B cell (primary cell): ENCODE measurements at regions not wholly inside any gene's neighbourhood (a gene's known extent, or its start where the extent isn't known, plus 50 kb on each side); places are given as distances from the start of the nearest gene placed in this dataset.

Experiments
- ATAC-seq: fragments of 200-7000 bp; cut with Tn5 transposase; one replicate; pipeline ENCODE4 v1.10.0; 2021; ENCODE audit warnings: low read depth, mild to moderate bottlenecking, moderate number of reproducible peaks, moderate library complexity
- CTCF ChIA-PET: fragments of 350-600 bp; sonication (Branson Sonifier 250); formaldehyde crosslinking; loops from one replicate; lab custom pipeline; 2021; ENCODE audit warnings: antibody characterized with exemption, inconsistent platforms; lab: Charles Lee
- POLR2A ChIA-PET: fragments of 350-600 bp; sonication (Branson Sonifier 250); formaldehyde crosslinking; loops from one replicate; lab custom pipeline; 2021; ENCODE audit warnings: antibody characterized with exemption; lab: Charles Lee
- DNase-seq: peaks from one replicate; pipeline ENCODE4 v3.0.0; 2013
- H2AFZ ChIP-seq: 2 replicates; pipeline ENCODE4 v1.6.1; 2012; ENCODE audit warnings: mild to moderate bottlenecking, low read depth, low read length; ENCODE audit not compliant: insufficient read depth, poor library complexity, severe bottlenecking
- H3K27ac ChIP-seq, 2 donors: 1 replicate in 1 of 2; 2 replicates in 1 of 2; pipeline ENCODE4 v1.5.1; 2012 to 2013; ENCODE audit warnings: low read length in 2 of 2, mild to moderate bottlenecking in 2 of 2, moderate library complexity in 1 of 2
- H3K27me3 ChIP-seq, 4 experiments: fragments of 200-600 bp in 1 of 4; sonication (generic) in 1 of 4; replicated peaks in 1 of 4; 1 replicate in 2 of 4; 2 replicates in 2 of 4; pipeline versions ENCODE4 v1.6.1 to v1.7.0; 2013 to 2016; ENCODE audit warnings: low read length in 3 of 4, mild to moderate bottlenecking in 2 of 4, mixed read lengths in 1 of 4, moderate library complexity in 1 of 4; ENCODE audit not compliant: insufficient read depth in 4 of 4, control insufficient read depth in 3 of 4; ENCODE audit errors: control extremely low read depth in 1 of 4
- H3K36me3 ChIP-seq, 2 experiments: replicated peaks in 1 of 2; 1 replicate in 1 of 2; 2 replicates in 1 of 2; pipeline versions ENCODE4 v1.6.1 to v1.7.1; 2013; ENCODE audit warnings: low read length in 1 of 2; ENCODE audit not compliant: insufficient read depth in 2 of 2, control insufficient read depth in 1 of 2; ENCODE audit errors: control extremely low read depth in 1 of 2, extremely low read depth in 1 of 2
- H3K4me1 ChIP-seq, 2 donors: fragments of 200-600 bp in 1 of 2; sonication (generic) in 1 of 2; 1 replicate in 1 of 2; 2 replicates in 1 of 2; pipeline versions ENCODE4 v1.5.1 to v1.6.1; 2013 to 2017; ENCODE audit warnings: low read length in 2 of 2; ENCODE audit not compliant: control insufficient read depth in 2 of 2, insufficient read depth in 2 of 2
- H3K4me2 ChIP-seq: replicated peaks from 2 replicates; pipeline ENCODE3; 2012; ENCODE audit warnings: mild to moderate bottlenecking, low read depth, low read length; ENCODE audit not compliant: poor library complexity, severe bottlenecking
- H3K4me3 ChIP-seq, 5 experiments: fragments of 200-600 bp in 1 of 5; sonication (generic) in 1 of 5; 1 replicate in 3 of 5; 2 replicates in 2 of 5; pipeline versions ENCODE4 v1.5.1 to v1.7.0; 2011 to 2016; ENCODE audit warnings: low read length in 4 of 5, mild to moderate bottlenecking in 4 of 5, low read depth in 2 of 5, control low read depth in 1 of 5, moderate library complexity in 1 of 5; ENCODE audit not compliant: insufficient read depth in 1 of 5; ENCODE audit errors: control extremely low read depth in 1 of 5, extremely low read depth in 1 of 5
- H3K79me2 ChIP-seq: fragments of 200-600 bp; sonication (generic); one replicate; pipeline ENCODE4 v1.6.0; 2016; ENCODE audit warnings: low read length; ENCODE audit not compliant: control insufficient read depth, insufficient read depth
- H3K9ac ChIP-seq: fragments of 200-600 bp; sonication (generic); 2 replicates; pipeline ENCODE4 v1.6.1; 2017; ENCODE audit warnings: mild to moderate bottlenecking, low read length, moderate library complexity
- H3K9me3 ChIP-seq, 3 donors: one replicate each; pipeline versions ENCODE4 v1.6.1 to v1.7.1; 2013; ENCODE audit warnings: low read length in 2 of 3; ENCODE audit not compliant: control insufficient read depth in 2 of 3, insufficient read depth in 1 of 3; ENCODE audit errors: control extremely low read depth in 1 of 3
- H4K20me1 ChIP-seq: 2 replicates; pipeline ENCODE4 v1.6.0; 2012; ENCODE audit warnings: mild to moderate bottlenecking, low read length; ENCODE audit not compliant: insufficient read depth, control insufficient read depth, poor library complexity, severe bottlenecking
- H3K27ac Mint-ChIP-seq: one replicate; pipeline ENCODE4 v1.8.0; 2021; ENCODE audit warnings: mixed read lengths
- H3K27me3 Mint-ChIP-seq: one replicate; pipeline ENCODE4 v1.8.0; 2021; ENCODE audit warnings: mixed read lengths
- H3K4me1 Mint-ChIP-seq: one replicate; pipeline ENCODE4 v1.8.0; 2021; ENCODE audit warnings: mixed read lengths
- H3K4me3 Mint-ChIP-seq: one replicate; pipeline ENCODE4 v1.8.0; 2021; ENCODE audit warnings: mixed read lengths
- H3K9me3 Mint-ChIP-seq: one replicate; pipeline ENCODE4 v1.8.0; 2022; ENCODE audit warnings: mixed read lengths; ENCODE audit not compliant: insufficient read depth
- CTCF ChIP-seq: fragments of 200-600 bp; IDR thresholded peaks from one replicate; pipeline ENCODE4 v1.8.0; 2022; ENCODE audit warnings: antibody characterized with exemption, mild to moderate bottlenecking
- EZH2 ChIP-seq: IDR thresholded peaks from 2 replicates; pipeline ENCODE4 v1.6.1; 2012; ENCODE audit warnings: borderline replicate concordance, low read depth, mild to moderate bottlenecking, moderate library complexity, low read length; ENCODE audit not compliant: insufficient read depth, poor library complexity, severe bottlenecking
- WGBS: methylation state at CpG from one replicate; pipeline ENCODE4 v1.1.5; 2013; ENCODE audit warnings: missing lambda C conversion rate; ENCODE audit not compliant: insufficient coverage; 5-methylcytosine and 5-hydroxymethylcytosine counted together
- intact Hi-C: fragments of 100-400 bp; cut with micrococcal nuclease; formaldehyde crosslinking; loops from one replicate; pipeline ENCODE4 v1.10.0; 2022

DNA sequence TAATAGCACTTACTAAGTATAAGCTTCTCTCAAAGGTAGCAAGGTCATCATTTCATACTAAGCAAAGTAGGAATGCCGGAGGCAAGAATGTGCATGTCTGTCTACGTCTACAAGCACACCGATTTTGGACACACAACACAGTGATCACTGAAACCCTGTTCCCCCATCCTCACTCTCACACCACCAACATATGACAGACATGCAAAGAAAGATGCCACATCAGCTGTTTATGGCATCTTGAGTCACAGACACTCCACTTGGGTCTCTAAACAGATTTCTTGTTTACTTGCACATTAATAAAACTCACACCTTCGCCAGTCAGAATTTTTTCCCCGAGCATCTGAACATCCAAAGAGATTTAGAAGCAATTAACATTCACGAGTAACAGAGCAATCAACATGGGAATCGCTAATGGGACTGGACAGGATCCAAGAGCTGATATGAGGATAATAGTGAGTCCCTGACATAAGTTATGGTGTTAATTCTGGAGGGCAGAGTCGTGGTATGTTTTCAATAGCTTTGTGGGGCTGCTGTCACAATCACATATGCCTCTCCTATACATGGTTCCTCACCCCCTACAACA is 324.1 kb downstream of the DHX15 start:
- no peak overlapping the region for H3K27ac Mint-ChIP-seq
- Histone ChIP-seq H3K79me2 (no peaks in the 10 kb centered on the region), H3K27me3 (no peaks in the 10 kb centered on the region), H3K27ac (no peak overlapping the region), H3K9me3 (no peaks in the 10 kb centered on the region), H3K36me3 (no peaks in the 10 kb centered on the region), H3K9ac (no peak overlapping the region), H3K4me1 (no peaks in the 10 kb centered on the region), H2AFZ (no peak overlapping the region), H3K4me3 (no peak overlapping the region), H3K4me2 (no peak overlapping the region), H4K20me1 (no peaks in the 10 kb centered on the region)
- ChIA-PET POLR2A (no interaction called here), CTCF (no interaction called here)
- ATAC-seq (no peak), DNase-seq (no peak)
- H3K9me3 Mint-ChIP-seq = peaks cover 2% of the 10 kb centered on the region
- H3K4me3 Mint-ChIP-seq = no peak overlapping the region
- H3K27me3 Mint-ChIP-seq = no peaks in the 10 kb centered on the region
- H3K4me1 Mint-ChIP-seq = no peaks in the 10 kb centered on the region
- WGBS = 100% methylated on average over 3 of the region's 8 CpGs
- TF ChIP-seq EZH2 = no peak
- no peak for TF ChIP-seq CTCF
- intact Hi-C loops = no loop called here

GRCh38 chr4:24256547-24256946 is 327.8 kb downstream of the DHX15 start:
- POLR2A ChIA-PET = no interaction called here

More at GRCh38 chr4:24256547-24256946, 327.8 kb downstream of the DHX15 start:
- no peaks in the 10 kb centered on the region for H3K9me3 ChIP-seq
- CTCF ChIA-PET = no interaction called here
- H3K4me1 Mint-ChIP-seq = no peaks in the 10 kb centered on the region
- intact Hi-C loops = no loop called here
- H3K27ac Mint-ChIP-seq = no peak overlapping the region
- H3K36me3 ChIP-seq = no peaks in the 10 kb centered on the region
- no peak overlapping the region for H3K9ac ChIP-seq
- H2AFZ ChIP-seq = no peak overlapping the region
- H3K79me2 ChIP-seq = no peaks in the 10 kb centered on the region
- TF ChIP-seq CTCF (no peak), EZH2 (no peak)
- no peak overlapping the region for H3K4me3 ChIP-seq
- 52% methylated on average over 3 of the region's 5 CpGs for WGBS
- H3K27me3 ChIP-seq = no peaks in the 10 kb centered on the region
- no peaks in the 10 kb centered on the region for H3K4me1 ChIP-seq
- H3K4me2 ChIP-seq = no peak overlapping the region
- no peak for ATAC-seq
- H3K27ac ChIP-seq = no peak overlapping the region
- DNase-seq = no peak
- no peaks in the 10 kb centered on the region for H4K20me1 ChIP-seq
- peaks cover 3% of the 10 kb centered on the region for H3K27me3 Mint-ChIP-seq
- no peaks in the 10 kb centered on the region for H3K9me3 Mint-ChIP-seq
- H3K4me3 Mint-ChIP-seq = no peak overlapping the region
